Prostate gland (tissue), 2 donors: ENCODE measurements at regions not wholly inside any gene's neighbourhood (a gene's known extent, or its start where the extent isn't known, plus 50 kb on each side); places are given as distances from the start of the nearest gene placed in this dataset.
"Not testable (repeated sequence)": the region's sequence is repeated elsewhere in the genome, so short reads cannot be mapped to it uniquely, and the experiment has no call there.

Experiments
- DNase-seq: peaks from one replicate; pipeline ENCODE4 v3.0.0-alpha.2; 2019; ENCODE audit warnings: low spot score
- H3K27ac ChIP-seq, 2 donors: fragments of 200-600 bp; sonication (generic); 2 replicates each; pipeline ENCODE4 v1.5.1; 2017 to 2019
- H3K27me3 ChIP-seq: fragments of 200-600 bp; sonication (generic); replicated peaks from 2 replicates; pipeline ENCODE4 v1.5.1; 2019; ENCODE audit not compliant: insufficient read depth
- H3K36me3 ChIP-seq, 2 donors: fragments of 200-600 bp; sonication (generic); 1 replicate in 1 of 2; 2 replicates in 1 of 2; pipeline versions ENCODE4 v1.5.1 to v1.8.1; 2017 to 2019
- H3K4me1 ChIP-seq: fragments of 200-600 bp; sonication (generic); replicated peaks from 2 replicates; pipeline ENCODE4 v1.5.1; 2019
- H3K4me3 ChIP-seq, 2 donors: fragments of 200-600 bp; sonication (generic); 2 replicates each; pipeline ENCODE4 v1.5.1; 2017 to 2019
- H3K9me3 ChIP-seq: fragments of 200-600 bp; sonication (generic); 2 replicates; pipeline ENCODE4 v1.5.1; 2017
- CTCF ChIP-seq, 4 experiments: fragments of 200-600 bp in 2 of 4; fragments of 450-650 bp in 2 of 4; sonication (generic) in 2 of 4; IDR thresholded peaks; 1 replicate in 3 of 4; 2 replicates in 1 of 4; pipeline ENCODE4 v1.5.1; 2016 to 2019; ENCODE audit warnings: antibody characterized with exemption in 4 of 4, mild to moderate bottlenecking in 2 of 4, moderate library complexity in 2 of 4
- POLR2A ChIP-seq: fragments of 450-650 bp; IDR thresholded peaks from one replicate; pipeline ENCODE4 v1.6.1; 2016; ENCODE audit warnings: antibody characterized with exemption, mild to moderate bottlenecking
- POLR2AphosphoS5 ChIP-seq: sonication (generic); formaldehyde crosslinking; IDR thresholded peaks from one replicate; pipeline ENCODE4 v1.6.1; 2017; ENCODE audit warnings: antibody characterized with exemption
- WGBS: methylation state at CpG from one replicate; pipeline ENCODE4 v1.1.5; 2018; 5-methylcytosine and 5-hydroxymethylcytosine counted together
- intact Hi-C: fragments of 100-400 bp; cut with DNase I; formaldehyde crosslinking; loops from one replicate; pipeline ENCODE4 v1.14.2; 2022

DNA sequence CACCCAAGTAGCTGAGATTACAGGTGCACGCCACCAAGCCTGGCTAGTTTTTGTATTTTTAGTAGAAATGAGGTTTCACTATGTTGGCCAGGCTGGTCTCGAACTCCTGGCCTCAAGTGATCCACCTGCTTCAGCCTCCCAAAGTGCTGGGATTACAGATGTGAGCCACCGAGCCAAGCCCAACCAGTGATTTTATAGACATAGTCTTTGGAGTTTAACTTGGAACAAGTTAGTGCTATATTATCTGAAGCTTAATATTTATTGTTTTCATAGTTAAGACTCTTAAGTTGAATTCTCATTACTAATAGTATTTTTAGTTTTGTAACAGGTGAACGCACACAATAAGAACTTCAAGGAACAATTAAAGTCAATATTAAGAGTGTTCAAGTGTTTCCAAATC, 122.1 kb downstream of the SPAG6 start:
- H3K9me3 ChIP-seq, intact Hi-C loops, H3K27me3 ChIP-seq, DNase-seq, H3K27ac ChIP-seq, H3K36me3 ChIP-seq, H3K4me1 ChIP-seq, H3K4me3 ChIP-seq: not testable (repeated sequence)
- 83% methylated on average over 4 of the region's 4 CpGs for WGBS

GRCh38 chr10:22468570-22469320, 123.4 kb downstream of the SPAG6 start:
- TF ChIP-seq POLR2A: no peak
- no peak for TF ChIP-seq POLR2AphosphoS5
- TF ChIP-seq CTCF (IDR thresholded peaks at IDR 0.05): no peak
- 79% methylated on average over 3 of the region's 3 CpGs for WGBS
- DNase-seq: no peak
- Histone ChIP-seq H3K4me1 (no peaks in the 10 kb centered on the region), H3K4me3 (no peak overlapping the region), H3K27ac (no peak overlapping the region), H3K36me3 (no peaks in the 10 kb centered on the region), H3K27me3 (no peaks in the 10 kb centered on the region), H3K9me3 (no peaks in the 10 kb centered on the region)
- intact Hi-C loops: no loop called here

GRCh38 chr10:22473044-22473443, 127.7 kb downstream of the SPAG6 start:
- H3K36me3 ChIP-seq: no peaks in the 10 kb centered on the region
- 96% methylated on average over 6 of the region's 6 CpGs for WGBS
- peaks cover 6% of the 10 kb centered on the region for H3K4me1 ChIP-seq
- H3K4me3 ChIP-seq: no peak overlapping the region
- no peak overlapping the region for H3K27ac ChIP-seq
- H3K9me3 ChIP-seq: no peaks in the 10 kb centered on the region
- no peak for DNase-seq
- TF ChIP-seq POLR2AphosphoS5 (no peak), POLR2A (no peak), CTCF (IDR thresholded peaks at IDR 0.05) (no peak)
- peaks cover 13% of the 10 kb centered on the region for H3K27me3 ChIP-seq
- intact Hi-C loops: no loop called here

- no peak for TF ChIP-seq CTCF (IDR thresholded peaks at IDR 0.05)
- no peak for TF ChIP-seq POLR2AphosphoS5
- no peaks in the 10 kb centered on the region for H3K9me3 ChIP-seq
- intact Hi-C loops: no loop called here
- no peak for DNase-seq
- H3K4me3 ChIP-seq: no peak overlapping the region
- H3K27ac ChIP-seq: no peak overlapping the region
- H3K27me3 ChIP-seq: peaks cover 13% of the 10 kb centered on the region
- WGBS: 90% methylated on average over 3 of the region's 3 CpGs
- peaks cover 6% of the 10 kb centered on the region for H3K4me1 ChIP-seq
- no peaks in the 10 kb centered on the region for H3K36me3 ChIP-seq
Observed at GRCh38 chr10:22473459-22473858, 128.2 kb downstream of the SPAG6 start.

GRCh38 chr10:22475651-22476600, 130.6 kb downstream of the SPAG6 start:
- H3K4me1 ChIP-seq: peaks cover 6% of the 10 kb centered on the region
- WGBS: 3% methylated on average over 53 of the region's 96 CpGs
- peak overlapping the region; percentile 20 to 32 for H3K4me3 ChIP-seq
- intact Hi-C loops: no loop called here
- no peaks in the 10 kb centered on the region for H3K9me3 ChIP-seq
- H3K27me3 ChIP-seq: peaks cover 13% of the 10 kb centered on the region
- DNase-seq: no peak
- no peak overlapping the region for H3K27ac ChIP-seq
- H3K36me3 ChIP-seq: no peaks in the 10 kb centered on the region
- no peak for TF ChIP-seq POLR2A
- no peak for TF ChIP-seq POLR2AphosphoS5
- no peak for TF ChIP-seq CTCF (IDR thresholded peaks at IDR 0.05)
